H9 (cell line): ENCODE measurements at regions not wholly inside any gene's neighbourhood (a gene's known extent, or its start where the extent isn't known, plus 50 kb on each side); places are given as distances from the start of the nearest gene placed in this dataset.

Experiments
- DNase-seq: peaks from one replicate; pipeline ENCODE4 v3.0.0-alpha.2; 2017
- H2AFZ ChIP-seq: one replicate; pipeline ENCODE4 v1.6.1; 2013; ENCODE audit warnings: mild to moderate bottlenecking, low read length, control low read depth, moderate library complexity
- H2AK5ac ChIP-seq: 2 replicates; pipeline ENCODE4 v1.6.1; 2013; ENCODE audit warnings: low read length, control low read depth, mixed read lengths; ENCODE audit not compliant: insufficient read length
- H2BK120ac ChIP-seq: one replicate; pipeline ENCODE4 v1.6.1; 2013; ENCODE audit warnings: low read depth, mild to moderate bottlenecking, low read length, control low read depth, inconsistent platforms; ENCODE audit not compliant: poor library complexity, severe bottlenecking
- H2BK12ac ChIP-seq: 2 replicates; pipeline ENCODE4 v1.6.1; 2013; ENCODE audit warnings: low read length, control low read depth, mixed read lengths, low read depth; ENCODE audit not compliant: insufficient read length
- H2BK15ac ChIP-seq: 2 replicates; pipeline ENCODE4 v1.6.1; 2013; ENCODE audit warnings: low read depth, low read length, control low read depth
- H2BK20ac ChIP-seq: one replicate; pipeline ENCODE4 v1.6.1; 2013; ENCODE audit warnings: low read depth, mild to moderate bottlenecking, low read length, control low read depth, inconsistent platforms; ENCODE audit not compliant: poor library complexity, severe bottlenecking
- H2BK5ac ChIP-seq: 2 replicates; pipeline ENCODE4 v1.6.1; 2013; ENCODE audit warnings: low read length, control low read depth, mixed read lengths; ENCODE audit not compliant: insufficient read length
- H3K14ac ChIP-seq: 2 replicates; pipeline ENCODE4 v1.6.1; 2013; ENCODE audit warnings: low read length, control low read depth; ENCODE audit not compliant: insufficient read depth
- H3K18ac ChIP-seq: 2 replicates; pipeline ENCODE4 v1.6.1; 2013; ENCODE audit warnings: low read depth, mild to moderate bottlenecking, mixed read lengths, low read length, control low read depth; ENCODE audit not compliant: insufficient read length
- H3K23ac ChIP-seq: 2 replicates; pipeline ENCODE4 v1.6.1; 2013; ENCODE audit warnings: low read length, control low read depth, mixed read lengths, low read depth; ENCODE audit not compliant: insufficient read length
- H3K23me2 ChIP-seq: 2 replicates; pipeline ENCODE4 v1.6.1; 2013; ENCODE audit warnings: low read depth, mild to moderate bottlenecking, mixed read lengths, low read length, control low read depth; ENCODE audit not compliant: insufficient read length, poor library complexity, severe bottlenecking
- H3K27ac ChIP-seq: 2 replicates; pipeline ENCODE4 v1.5.1; 2013; ENCODE audit warnings: low read length, control low read depth, mixed read lengths, low read depth; ENCODE audit not compliant: insufficient read length
- H3K27me3 ChIP-seq: 2 replicates; pipeline ENCODE4 v1.6.1; 2013; ENCODE audit warnings: low read length, control low read depth, inconsistent platforms; ENCODE audit not compliant: insufficient read depth
- H3K4ac ChIP-seq: 2 replicates; pipeline ENCODE4 v1.6.1; 2013; ENCODE audit warnings: low read depth, mild to moderate bottlenecking, control low read depth, inconsistent platforms, low read length, moderate library complexity
- H3K4me1 ChIP-seq: 2 replicates; pipeline ENCODE4 v1.6.1; 2013; ENCODE audit warnings: low read length, control low read depth, inconsistent platforms; ENCODE audit not compliant: insufficient read depth
- H3K4me2 ChIP-seq: 2 replicates; pipeline ENCODE4 v1.6.1; 2013; ENCODE audit warnings: low read length, control low read depth, mixed read lengths; ENCODE audit not compliant: insufficient read length, insufficient read depth
- H3K56ac ChIP-seq: 2 replicates; pipeline ENCODE4 v1.6.1; 2013; ENCODE audit warnings: low read depth, mild to moderate bottlenecking, mixed read lengths, low read length, control low read depth; ENCODE audit not compliant: insufficient read length
- H3K79me1 ChIP-seq: 2 replicates; pipeline ENCODE4 v1.6.1; 2013; ENCODE audit warnings: low read depth, mild to moderate bottlenecking, moderate library complexity, low read length, control low read depth, inconsistent platforms; ENCODE audit not compliant: insufficient read depth, poor library complexity, severe bottlenecking
- H3K79me2 ChIP-seq: 2 replicates; pipeline ENCODE4 v1.6.1; 2013; ENCODE audit warnings: low read length, control low read depth, inconsistent platforms; ENCODE audit not compliant: insufficient read depth
- H3K9ac ChIP-seq: 2 replicates; pipeline ENCODE4 v1.6.1; 2013; ENCODE audit warnings: low read length, control low read depth, mixed read lengths; ENCODE audit not compliant: insufficient read length; ENCODE audit errors: extremely low read depth
- H3K9me3 ChIP-seq: one replicate; pipeline ENCODE4 v1.6.1; 2013; ENCODE audit warnings: low read depth, low read length, inconsistent platforms; ENCODE audit not compliant: control insufficient read depth
- H3T11ph ChIP-seq: one replicate; pipeline ENCODE4 v1.6.1; 2013; ENCODE audit warnings: mild to moderate bottlenecking, low read length, control low read depth, inconsistent platforms
- H4K20me1 ChIP-seq: one replicate; pipeline ENCODE4 v1.6.1; 2013; ENCODE audit not compliant: control insufficient read depth, insufficient read length, insufficient read depth
- H4K5ac ChIP-seq: 2 replicates; pipeline ENCODE4 v1.6.1; 2013; ENCODE audit warnings: low read depth, mild to moderate bottlenecking, mixed read lengths, low read length, control low read depth; ENCODE audit not compliant: insufficient read length
- H4K8ac ChIP-seq: replicated peaks from 2 replicates; pipeline ENCODE4 v1.6.1; 2013; ENCODE audit warnings: low read length, control low read depth, mixed read lengths, low read depth; ENCODE audit not compliant: insufficient read length
- H4K91ac ChIP-seq: 2 replicates; pipeline ENCODE4 v1.6.1; 2013; ENCODE audit warnings: low read depth, mild to moderate bottlenecking, moderate library complexity, mixed read lengths, low read length, control low read depth; ENCODE audit not compliant: insufficient read length
- H3K27ac Mint-ChIP-seq, 3 experiments: 2 replicates in 2 of 3; 3 replicates in 1 of 3; pipeline ENCODE4 v1.8.0; 2020 to 2021; ENCODE audit warnings: mixed read lengths in 3 of 3, mild to moderate bottlenecking in 1 of 3, moderate library complexity in 1 of 3
- H3K27me3 Mint-ChIP-seq: 2 replicates; pipeline ENCODE4 v1.8.0; 2021; ENCODE audit warnings: low read depth, mild to moderate bottlenecking, moderate library complexity, mixed read lengths
- H3K36me3 Mint-ChIP-seq, 3 experiments: 2 replicates in 2 of 3; 3 replicates in 1 of 3; pipeline ENCODE4 v1.8.0; 2020 to 2021; ENCODE audit warnings: low read depth in 3 of 3, mixed read lengths in 3 of 3; ENCODE audit not compliant: insufficient read depth in 1 of 3
- H3K4me1 Mint-ChIP-seq, 2 experiments: 2 replicates each; pipeline ENCODE4 v1.8.0; 2020; ENCODE audit warnings: mixed read lengths in 2 of 2
- H3K4me3 Mint-ChIP-seq, 2 experiments: 2 replicates in 1 of 2; 3 replicates in 1 of 2; pipeline ENCODE4 v1.8.0; 2020 to 2021; ENCODE audit warnings: mild to moderate bottlenecking in 2 of 2, mixed read lengths in 2 of 2, moderate library complexity in 1 of 2
- H3K9me3 Mint-ChIP-seq, 2 experiments: 2 replicates in 1 of 2; 3 replicates in 1 of 2; pipeline ENCODE4 v1.8.0; 2020; ENCODE audit warnings: mild to moderate bottlenecking in 2 of 2, mixed read lengths in 2 of 2, moderate library complexity in 1 of 2
- WGBS: extraction: QIAGEN DNeasy Blood & Tissue Kit; methylation state at CpG from one replicate; pipeline ENCODE4 v1.1.7; 2013; ENCODE audit warnings: missing lambda C conversion rate, low lambda C conversion rate, mixed read lengths; ENCODE audit not compliant: insufficient read length; ENCODE audit errors: extremely low coverage; 5-methylcytosine and 5-hydroxymethylcytosine counted together
- TF ChIP-seq, protein P1 (sequence below): fragments of 200-600 bp; sonication (generic); conservative IDR thresholded peaks from 3 replicates; pipeline ENCODE4 v1.8.0; 2021; ENCODE audit warnings: antibody characterized with exemption, mild to moderate bottlenecking

DNA sequence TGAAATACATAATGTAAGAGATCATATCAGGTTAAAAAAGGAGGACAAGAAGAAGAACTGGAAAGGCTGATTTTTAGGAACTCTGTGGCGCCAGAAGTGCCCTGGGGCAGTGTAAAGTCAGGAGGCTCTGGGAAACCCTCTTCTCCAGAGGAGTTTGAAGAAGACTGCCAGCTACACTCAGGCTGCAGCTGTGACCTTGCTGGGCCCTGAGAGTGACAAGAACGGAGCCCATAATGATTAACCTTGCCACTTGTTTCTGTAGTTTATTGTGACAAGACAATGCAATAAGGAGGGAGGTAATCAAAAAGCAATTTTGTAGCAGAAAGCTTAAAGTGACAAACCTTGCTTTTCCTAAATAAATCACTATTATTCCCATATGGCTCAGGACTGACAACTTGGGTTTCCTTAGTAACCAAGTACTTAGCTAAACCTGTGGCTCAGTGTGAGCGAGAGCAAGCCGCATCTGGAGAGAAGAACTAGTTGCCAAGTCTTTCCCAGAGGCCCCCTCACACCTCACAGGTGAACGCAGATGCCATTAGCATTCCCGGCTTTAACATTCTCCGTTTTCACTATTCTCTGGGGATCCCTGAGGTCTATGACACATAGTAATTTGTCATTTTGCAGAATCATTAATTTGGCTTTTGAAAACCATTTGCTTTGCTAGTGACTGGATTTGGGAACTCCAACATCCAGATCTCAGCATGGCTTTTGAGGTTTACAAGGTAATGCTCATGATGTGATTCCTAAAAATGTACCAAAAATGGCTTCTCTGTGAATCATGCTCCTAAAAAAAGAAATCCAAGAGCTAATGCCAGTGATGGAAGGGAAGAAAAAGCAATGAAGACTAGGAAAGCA lies 115.9 kb downstream of the OMA1 start:
- Mint-ChIP-seq H3K9me3 (no peaks in the 10 kb centered on the region), H3K27ac (no peak overlapping the region), H3K4me1 (no peaks in the 10 kb centered on the region), H3K27me3 (no peaks in the 10 kb centered on the region), H3K4me3 (no peak overlapping the region), H3K36me3 (no peaks in the 10 kb centered on the region)
- Histone ChIP-seq H3K27me3 (no peaks in the 10 kb centered on the region), H2BK5ac (no peak overlapping the region), H3K4me2 (no peak overlapping the region), H3K14ac (no peak overlapping the region), H3K23ac (no peak overlapping the region), H4K20me1 (no peaks in the 10 kb centered on the region), H3K9ac (no peak overlapping the region), H4K91ac (no peak overlapping the region), H3T11ph (no peak overlapping the region), H2AFZ (no peak overlapping the region), H3K18ac (no peak overlapping the region), H2BK20ac (no peak overlapping the region), H2BK15ac (no peak overlapping the region), H4K5ac (no peak overlapping the region), H3K56ac (no peak overlapping the region), H3K4ac (no peak overlapping the region), H2BK12ac (no peak overlapping the region), H3K23me2 (no peaks in the 10 kb centered on the region), H3K79me1 (no peaks in the 10 kb centered on the region), H3K9me3 (no peaks in the 10 kb centered on the region), H2AK5ac (no peak overlapping the region), H3K27ac (no peak overlapping the region), H3K4me1 (peaks cover 3% of the 10 kb centered on the region; the same call in 1 of the 2 replicates), H2BK120ac (no peak overlapping the region), H3K79me2 (no peaks in the 10 kb centered on the region), H4K8ac (no peak overlapping the region)
- DNase-seq, result no peak
- WGBS, result no CpG with 5 or more reads among the region's 7 CpGs
- TF ChIP-seq, protein P1, sequence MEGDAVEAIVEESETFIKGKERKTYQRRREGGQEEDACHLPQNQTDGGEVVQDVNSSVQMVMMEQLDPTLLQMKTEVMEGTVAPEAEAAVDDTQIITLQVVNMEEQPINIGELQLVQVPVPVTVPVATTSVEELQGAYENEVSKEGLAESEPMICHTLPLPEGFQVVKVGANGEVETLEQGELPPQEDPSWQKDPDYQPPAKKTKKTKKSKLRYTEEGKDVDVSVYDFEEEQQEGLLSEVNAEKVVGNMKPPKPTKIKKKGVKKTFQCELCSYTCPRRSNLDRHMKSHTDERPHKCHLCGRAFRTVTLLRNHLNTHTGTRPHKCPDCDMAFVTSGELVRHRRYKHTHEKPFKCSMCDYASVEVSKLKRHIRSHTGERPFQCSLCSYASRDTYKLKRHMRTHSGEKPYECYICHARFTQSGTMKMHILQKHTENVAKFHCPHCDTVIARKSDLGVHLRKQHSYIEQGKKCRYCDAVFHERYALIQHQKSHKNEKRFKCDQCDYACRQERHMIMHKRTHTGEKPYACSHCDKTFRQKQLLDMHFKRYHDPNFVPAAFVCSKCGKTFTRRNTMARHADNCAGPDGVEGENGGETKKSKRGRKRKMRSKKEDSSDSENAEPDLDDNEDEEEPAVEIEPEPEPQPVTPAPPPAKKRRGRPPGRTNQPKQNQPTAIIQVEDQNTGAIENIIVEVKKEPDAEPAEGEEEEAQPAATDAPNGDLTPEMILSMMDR, result no peak
